Dedifferentiated amniotic fluid mesenchymal stem cell (primary cell): ENCODE measurements at regions not wholly inside any gene's neighbourhood (a gene's known extent, or its start where the extent isn't known, plus 50 kb on each side); places are given as distances from the start of the nearest gene placed in this dataset.
"Not testable (repeated sequence)": the region's sequence is repeated elsewhere in the genome, so short reads cannot be mapped to it uniquely, and the experiment has no call there.

Source experiments
- DNase-seq: peaks from one replicate; pipeline ENCODE4 v3.0.0-alpha.2; 2016; ENCODE audit errors: extremely low spot score

GRCh38 chr10:118948786-118949185, 80.7 kb upstream of the NANOS1 start:
- no peak for DNase-seq

- no peak for DNase-seq
Measured at GRCh38 chr10:118950190-118950680, 79.3 kb upstream of the NANOS1 start.

DNA sequence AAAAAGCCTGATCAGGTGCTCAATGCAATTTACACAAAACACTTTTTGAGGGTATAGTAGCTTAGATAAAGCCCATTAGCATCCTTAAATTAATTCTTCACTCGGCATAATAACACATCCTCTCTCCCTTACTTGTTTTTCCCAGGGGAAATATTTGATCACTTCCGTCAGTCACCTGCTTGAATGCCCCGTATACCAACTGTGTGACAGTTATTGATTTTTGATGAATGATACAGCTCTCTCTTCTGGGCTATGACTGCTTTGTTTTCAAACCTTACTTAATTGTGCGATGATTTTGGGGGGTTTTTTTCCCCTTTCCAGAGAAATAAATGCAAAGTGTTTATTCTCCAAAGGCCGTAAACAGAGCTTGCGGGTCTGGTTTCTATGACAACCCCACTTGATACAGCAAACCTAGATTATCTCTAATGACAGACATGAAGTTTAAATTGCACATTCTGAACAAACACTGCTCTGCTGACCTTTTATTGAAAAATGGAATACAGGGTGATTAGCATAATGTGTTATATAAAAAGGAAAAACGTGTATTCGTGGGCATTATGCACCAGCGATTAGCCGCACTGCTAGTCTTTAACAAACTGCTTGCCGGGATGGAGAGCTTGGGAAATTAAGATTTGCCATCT, 78.4 kb upstream of the NANOS1 start:
- DNase-seq, result no peak

- no peak for DNase-seq
Measured at GRCh38 chr10:118952493-118953295, 76.8 kb upstream of the NANOS1 start.

DNA sequence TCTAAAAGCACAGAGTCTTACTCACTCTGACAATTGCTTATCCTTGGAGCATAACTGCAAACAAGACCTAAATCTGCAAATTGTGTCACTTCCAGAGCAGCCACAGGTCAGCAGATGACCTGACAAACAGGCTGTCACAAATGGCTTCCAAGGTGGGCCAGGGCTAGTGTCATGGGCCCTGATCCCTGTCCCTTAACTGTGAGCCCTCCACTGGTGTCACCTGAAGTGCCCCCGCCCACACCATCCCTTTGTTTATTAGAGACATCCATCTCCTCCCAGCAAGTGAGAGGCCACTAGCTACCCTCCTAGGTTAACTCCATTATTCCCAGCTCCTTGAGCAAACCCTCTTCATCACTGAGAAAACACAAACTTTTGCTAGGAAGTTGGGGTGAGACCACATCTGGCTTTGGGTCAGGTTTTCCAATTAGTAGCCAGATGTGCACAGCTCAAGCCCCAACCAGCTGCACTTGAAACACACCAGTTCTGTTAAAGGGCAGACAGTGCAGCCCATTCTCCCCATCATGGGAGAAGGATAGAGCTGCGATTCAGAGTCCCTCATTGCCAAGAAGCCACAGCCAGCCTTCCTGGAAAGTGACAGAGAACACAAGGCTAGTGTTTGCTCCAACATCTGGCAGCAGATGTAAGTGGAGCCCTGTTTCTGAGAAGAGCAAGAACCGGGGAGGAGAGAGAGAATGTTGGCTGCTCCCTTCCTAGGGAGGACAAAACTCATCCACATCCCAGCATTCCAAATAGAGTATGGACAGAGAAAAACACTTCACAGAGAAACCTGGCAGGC, 75.7 kb upstream of the NANOS1 start:
- no peak for DNase-seq

DNA sequence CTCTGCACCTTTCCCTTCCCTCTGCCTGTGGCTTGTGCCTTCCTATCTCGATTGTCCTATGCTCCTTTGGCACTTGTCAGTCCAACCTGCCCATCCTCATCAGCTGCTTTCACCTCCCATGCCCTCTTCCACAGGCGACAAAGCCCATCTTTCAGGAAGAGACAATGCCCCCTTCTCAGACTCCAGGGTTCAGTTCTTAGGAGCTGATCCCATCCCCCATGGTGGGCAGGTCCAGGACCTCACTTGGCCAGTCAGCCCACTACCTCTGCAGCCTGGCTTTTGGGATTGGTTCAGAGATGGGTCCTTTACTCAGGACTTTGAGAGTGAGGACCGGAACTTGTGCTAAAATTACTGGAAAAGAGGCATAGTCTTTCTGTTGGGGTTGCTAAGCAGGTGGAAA, 74.0 kb upstream of the NANOS1 start:
- no peak for DNase-seq

DNA sequence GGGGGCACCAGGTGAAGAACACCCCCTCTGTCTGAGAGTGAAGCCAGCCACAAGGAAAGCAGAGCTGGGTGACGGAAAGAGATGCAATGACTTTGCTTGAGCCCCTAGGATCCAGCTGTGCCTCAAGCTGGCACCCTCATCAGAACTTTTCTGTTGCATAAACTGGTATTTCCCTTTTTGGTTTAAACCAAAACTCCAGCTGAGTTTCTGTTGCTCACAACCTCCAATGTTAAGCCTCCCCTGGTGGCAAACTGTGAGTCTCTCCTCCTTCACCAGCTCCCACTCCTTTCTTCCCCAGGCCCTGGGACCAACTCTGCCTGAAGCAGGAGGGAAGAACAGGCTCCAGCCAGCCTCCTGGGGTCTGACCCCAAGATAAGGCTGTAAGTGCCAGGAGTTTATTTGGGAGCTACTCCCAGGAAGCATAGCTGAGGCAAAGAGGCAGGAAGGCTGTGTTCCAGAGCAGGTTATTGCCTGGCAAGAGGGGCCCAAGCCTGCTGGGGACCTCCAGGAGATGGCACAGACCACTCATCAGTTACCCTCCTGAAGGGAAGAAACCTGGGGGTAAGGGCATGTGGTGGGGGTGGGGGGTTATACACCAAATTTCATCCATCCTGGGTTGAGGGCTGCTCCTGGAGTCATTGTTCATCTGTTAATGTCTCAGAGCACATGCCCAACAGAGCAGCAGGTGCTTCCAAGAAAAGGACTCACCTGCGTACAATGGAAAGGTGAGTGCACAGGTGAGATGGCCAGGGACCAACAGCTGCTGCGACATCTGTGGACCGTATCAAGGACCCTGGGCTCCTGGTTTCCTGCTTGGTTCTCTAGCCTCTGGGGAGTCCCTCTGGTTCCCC, 73.3 kb upstream of the NANOS1 start:
- no peak for DNase-seq

DNA sequence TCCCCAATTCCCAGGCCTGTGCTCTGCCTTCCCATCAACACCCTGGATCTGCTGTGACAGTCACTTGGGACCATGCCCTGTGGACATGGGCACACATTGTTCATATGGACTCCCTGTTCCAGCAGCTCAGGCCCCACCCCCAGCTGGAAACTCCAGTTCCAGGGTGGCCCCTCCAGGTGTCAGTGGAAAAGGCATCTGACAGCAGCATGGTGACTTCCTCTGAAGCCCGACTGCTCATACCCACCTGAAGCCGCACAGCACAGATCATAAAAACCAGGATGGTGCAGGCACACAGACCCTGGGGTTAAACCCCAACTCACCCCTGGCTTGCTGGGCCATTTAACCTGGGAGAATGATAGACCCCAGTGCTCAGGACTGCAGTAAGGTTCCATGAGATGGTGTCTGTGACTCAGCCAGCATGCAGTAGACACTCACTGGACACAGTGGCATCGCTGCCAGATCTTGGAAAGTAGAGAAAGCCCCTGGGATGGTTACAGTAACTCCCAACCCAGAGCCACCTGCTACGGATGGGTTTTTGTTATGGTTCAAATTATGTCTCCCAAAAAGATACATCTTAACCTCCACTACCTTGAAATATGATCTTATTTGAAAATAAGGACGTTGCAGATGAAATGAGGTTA, 72.6 kb upstream of the NANOS1 start:
- no peak for DNase-seq

GRCh38 chr10:118957443-118957825, 72.1 kb upstream of the NANOS1 start:
- no peak for DNase-seq

GRCh38 chr10:118957966-118958365, 71.5 kb upstream of the NANOS1 start:
- DNase-seq, result no peak

DNA sequence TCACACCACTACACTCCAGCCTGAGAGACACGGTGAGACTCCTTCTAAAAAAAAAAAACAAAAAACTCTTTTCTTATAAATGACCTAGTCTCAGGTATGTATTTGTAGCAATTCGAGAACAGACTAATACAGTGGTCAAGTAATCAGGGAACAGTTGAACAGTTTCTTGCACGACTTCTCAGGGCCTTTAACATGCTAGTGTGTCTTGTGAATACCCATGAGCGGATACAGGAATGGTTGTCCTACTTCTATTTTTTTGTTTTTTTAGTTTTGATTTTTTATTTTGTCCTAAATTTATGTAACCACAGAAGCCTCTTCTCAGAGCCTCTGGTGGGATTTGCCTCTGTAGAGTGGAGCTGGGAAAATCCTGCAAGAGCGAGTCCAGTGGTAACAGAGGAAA, 71.0 kb upstream of the NANOS1 start:
- DNase-seq, result no peak

DNA sequence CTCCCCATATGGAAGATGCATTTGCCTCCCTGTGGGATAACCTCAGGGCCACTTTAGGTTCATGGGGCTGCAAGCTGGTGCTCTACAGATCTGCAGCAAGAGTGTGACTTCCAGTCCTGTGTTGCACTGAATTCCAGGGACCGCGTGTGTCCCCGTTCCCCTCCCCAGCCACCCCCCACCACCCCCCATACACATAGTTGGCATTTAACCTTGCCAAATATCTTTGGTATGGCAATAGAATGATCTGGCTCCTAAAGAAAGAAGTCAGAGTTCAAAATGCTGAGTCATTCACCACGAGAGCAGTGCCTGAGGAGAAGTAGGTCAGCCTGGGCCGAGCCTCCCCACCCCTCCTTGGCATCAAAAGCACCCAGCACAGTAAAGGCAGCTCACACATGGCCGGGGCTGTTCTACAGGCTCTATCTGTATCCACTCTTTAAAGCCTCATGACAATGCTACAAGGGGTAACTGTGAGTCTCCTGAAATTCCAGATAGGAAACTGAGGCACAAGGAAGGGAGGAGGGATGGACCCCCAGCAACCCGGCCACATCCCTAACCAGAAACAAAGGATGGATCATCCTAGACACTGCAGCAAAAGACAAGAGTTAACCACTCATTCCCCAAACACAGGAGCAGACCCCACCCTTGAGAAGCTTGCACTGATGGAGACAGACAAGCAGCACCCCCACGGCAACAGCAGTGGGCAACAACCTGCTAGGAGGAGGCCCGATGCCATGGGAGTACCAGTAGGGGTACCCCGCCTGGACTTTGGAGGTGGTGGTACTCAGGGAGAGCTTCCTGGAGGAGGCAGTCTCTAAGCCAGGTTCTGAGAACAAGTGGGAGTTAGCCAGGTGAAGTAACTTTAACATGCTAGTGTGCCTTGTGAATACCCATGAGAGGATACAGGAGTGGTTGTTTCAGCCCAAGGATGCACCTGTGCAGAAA, 70.3 kb upstream of the NANOS1 start:
- DNase-seq, result peak; percentile 41

GRCh38 chr10:118960157-118961090, 69.1 kb upstream of the NANOS1 start:
- no peak for DNase-seq

DNA sequence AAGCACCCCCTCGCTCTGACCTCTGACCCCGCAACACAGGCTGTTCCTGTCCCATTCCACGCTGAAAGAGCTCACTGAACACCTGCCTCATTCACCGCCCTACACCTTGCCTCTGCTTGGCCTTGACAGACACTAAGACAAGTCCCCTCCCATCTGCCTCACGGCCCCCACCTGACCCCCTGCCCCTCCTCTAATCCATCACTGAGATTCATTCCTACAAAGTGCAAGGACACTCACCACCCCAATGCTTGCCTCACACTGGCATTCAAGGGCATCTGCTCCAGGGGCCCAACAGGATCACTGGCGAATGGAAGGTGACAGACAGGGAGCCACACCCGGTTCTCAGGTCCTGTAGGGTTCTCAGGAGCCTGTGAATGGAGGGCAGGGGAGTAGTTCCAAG, 68.1 kb upstream of the NANOS1 start:
- DNase-seq, result no peak

DNA sequence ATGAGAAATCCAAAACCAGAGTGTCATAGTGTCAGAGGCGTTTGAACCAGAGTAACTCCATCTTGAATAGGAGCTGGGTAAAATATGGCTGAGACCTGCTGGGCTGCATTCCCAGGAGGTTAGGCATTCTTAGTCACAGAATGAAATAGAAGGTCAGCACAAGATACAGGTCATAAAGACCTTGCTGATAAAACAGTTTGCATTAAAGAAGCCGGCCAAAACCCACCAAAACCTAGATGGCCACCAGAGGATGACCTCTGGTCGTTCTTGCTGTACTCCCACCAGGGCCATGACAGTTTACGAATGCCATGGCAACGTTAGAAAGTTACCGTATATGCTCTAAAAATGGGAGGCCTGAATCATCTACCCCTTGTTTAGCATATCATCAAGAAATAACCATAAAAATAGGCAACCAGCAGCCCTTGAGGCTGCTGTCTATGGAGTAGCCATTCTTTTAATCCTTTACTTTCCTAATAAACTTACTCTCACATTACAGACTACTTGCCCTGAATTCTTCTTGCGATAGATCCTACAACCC, 67.1 kb upstream of the NANOS1 start:
- not testable (repeated sequence) for DNase-seq

GRCh38 chr10:118963341-118963740, 66.2 kb upstream of the NANOS1 start:
- no peak for DNase-seq

- DNase-seq, result no peak
Measured at GRCh38 chr10:118963933-118964332, 65.6 kb upstream of the NANOS1 start.

- DNase-seq, result not testable (repeated sequence)
Measured at GRCh38 chr10:118964476-118964875, 65.0 kb upstream of the NANOS1 start.

- DNase-seq, result no peak
Measured at GRCh38 chr10:118965096-118965495, 64.4 kb upstream of the NANOS1 start.
